ENCODE measurements at regions not wholly inside any gene's neighbourhood (a gene's known extent, or its start where the extent isn't known, plus 50 kb on each side); places are given as distances from the start of the nearest gene placed in this dataset.
"Not testable (repeated sequence)": the region's sequence is repeated elsewhere in the genome, so short reads cannot be mapped to it uniquely, and the experiment has no call there.

GRCh38 chr3:74139648-74140047 lies 474.8 kb downstream of the CNTN3 start:
- Histone ChIP-seq H3K9me3 (no peaks in the 10 kb centered on the region), H3K36me3 (ENCODE audit: insufficient read depth in 1 of 2, low read depth in 1 of 2) (no peaks in the 10 kb centered on the region), H3K4me1 (no peaks in the 10 kb centered on the region), H3K27ac (no peak overlapping the region), H3K27me3 (ENCODE audit: insufficient read depth in 3 of 3, low read length in 2 of 3) (no peaks in the 10 kb centered on the region), H3K4me3 (no peak overlapping the region)
- TF ChIP-seq CTCF (IDR thresholded peaks at IDR 0.05): no peak
- ATAC-seq (no peak), DNase-seq (no peak)
- intact Hi-C loops (cut with DNase I): no loop called here
- 47 to 54% (median 52%) methylated on average over 3 of the region's 3 CpGs for WGBS, 3 donors

- Histone ChIP-seq H3K36me3 (ENCODE audit: insufficient read depth in 1 of 2, low read depth in 1 of 2) (no peaks in the 10 kb centered on the region), H3K27me3 (ENCODE audit: insufficient read depth in 3 of 3, low read length in 2 of 3) (no peaks in the 10 kb centered on the region), H3K9me3 (no peaks in the 10 kb centered on the region), H3K27ac (no peak overlapping the region), H3K4me3 (no peak overlapping the region), H3K4me1 (no peaks in the 10 kb centered on the region)
- ATAC-seq (no peak), DNase-seq (no peak)
- intact Hi-C loops (cut with DNase I): no loop called here
- TF ChIP-seq CTCF (IDR thresholded peaks at IDR 0.05): no peak
Measured at GRCh38 chr3:74137790-74138189, 476.7 kb downstream of the CNTN3 start.

GRCh38 chr3:74135808-74136207 lies 478.7 kb downstream of the CNTN3 start:
- Histone ChIP-seq H3K4me3 (no peak overlapping the region), H3K27me3 (ENCODE audit: insufficient read depth in 3 of 3, low read length in 2 of 3) (no peaks in the 10 kb centered on the region), H3K27ac (no peak overlapping the region), H3K4me1 (no peaks in the 10 kb centered on the region), H3K9me3 (no peaks in the 10 kb centered on the region), H3K36me3 (ENCODE audit: insufficient read depth in 1 of 2, low read depth in 1 of 2) (no peaks in the 10 kb centered on the region)
- DNase-seq (no peak), ATAC-seq (no peak)
- intact Hi-C loops (cut with DNase I): no loop called here
- 93 to 96% (median 95%) methylated on average over 8 of the region's 8 CpGs for WGBS, 3 donors
- no peak for TF ChIP-seq CTCF (IDR thresholded peaks at IDR 0.05)

GRCh38 chr3:74134831-74135230 lies 479.6 kb downstream of the CNTN3 start:
- no peak for DNase-seq
- 66 to 77% (median 67%) methylated on average over 2 of the region's 2 CpGs for WGBS, 3 donors
- Histone ChIP-seq H3K36me3 (ENCODE audit: insufficient read depth in 1 of 2, low read depth in 1 of 2) (no peaks in the 10 kb centered on the region), H3K27me3 (ENCODE audit: insufficient read depth in 3 of 3, low read length in 2 of 3) (no peaks in the 10 kb centered on the region), H3K4me3 (no peak overlapping the region), H3K27ac (no peak overlapping the region), H3K9me3 (no peaks in the 10 kb centered on the region), H3K4me1 (no peaks in the 10 kb centered on the region)
- intact Hi-C loops (cut with DNase I): no loop called here
- ATAC-seq: no peak
- no peak for TF ChIP-seq CTCF (IDR thresholded peaks at IDR 0.05)

GRCh38 chr3:74131546-74132328 lies 482.7 kb downstream of the CNTN3 start:
- H3K27me3 ChIP-seq (ENCODE audit: insufficient read depth in 3 of 3, low read length in 2 of 3); H3K36me3 ChIP-seq (ENCODE audit: insufficient read depth in 1 of 2, low read depth in 1 of 2); intact Hi-C loops (cut with DNase I); H3K9me3 ChIP-seq; DNase-seq; H3K27ac ChIP-seq; H3K4me1 ChIP-seq; ATAC-seq; H3K4me3 ChIP-seq: not testable (repeated sequence)
- 72 to 80% (median 78%) methylated on average over 6 of the region's 6 CpGs for WGBS, 3 donors

All from psoas muscle (tissue), 7 donors.